Vagina (tissue), 2 donors: ENCODE measurements at regions not wholly inside any gene's neighbourhood (a gene's known extent, or its start where the extent isn't known, plus 50 kb on each side); places are given as distances from the start of the nearest gene placed in this dataset.

Experiments
- DNase-seq, 2 donors: peaks; one replicate each; pipeline ENCODE4 v3.0.0-alpha.2; 2017; ENCODE audit errors: extremely low spot score in 2 of 2
- H3K27ac ChIP-seq: fragments of 200-600 bp; sonication (generic); one replicate; pipeline ENCODE4 v1.5.1; 2019
- H3K27me3 ChIP-seq: fragments of 200-600 bp; sonication (generic); one replicate; pipeline ENCODE4 v1.5.1; 2019
- H3K36me3 ChIP-seq, 2 donors: fragments of 200-600 bp; sonication (generic); one replicate each; pipeline ENCODE4 v1.5.1; 2017 to 2019
- H3K4me1 ChIP-seq: fragments of 200-600 bp; sonication (generic); one replicate; pipeline ENCODE4 v1.5.1; 2019
- H3K4me3 ChIP-seq, 2 donors: fragments of 200-600 bp; sonication (generic); 1 replicate in 1 of 2; 2 replicates in 1 of 2; pipeline ENCODE4 v1.5.1; 2016 to 2019
- H3K9me3 ChIP-seq: fragments of 200-600 bp; sonication (generic); one replicate; pipeline ENCODE4 v1.5.1; 2019
- POLR2A ChIP-seq, 2 donors: fragments of 450-650 bp; IDR thresholded peaks; one replicate each; pipeline ENCODE4 v1.6.1; 2017; ENCODE audit warnings: antibody characterized with exemption in 2 of 2, mild to moderate bottlenecking in 2 of 2, moderate library complexity in 2 of 2
- POLR2AphosphoS5 ChIP-seq, 2 donors: sonication (generic); formaldehyde crosslinking; IDR thresholded peaks; one replicate each; pipeline ENCODE4 v1.9.0; 2017; ENCODE audit warnings: antibody characterized with exemption in 2 of 2, mild to moderate bottlenecking in 2 of 2, low read depth in 1 of 2; ENCODE audit not compliant: insufficient read depth in 1 of 2
- intact Hi-C: fragments of 100-400 bp; cut with DNase I; formaldehyde crosslinking; loops from one replicate; pipeline ENCODE4 v1.15.1; 2023
- TF ChIP-seq, protein P1 (sequence below), 3 experiments: fragments of 450-650 bp in 2 of 3; fragments of 200-600 bp in 1 of 3; sonication (generic) in 1 of 3; IDR thresholded peaks; one replicate each; pipeline ENCODE4 v1.5.1; 2017 to 2019; ENCODE audit warnings: antibody characterized with exemption in 3 of 3, mild to moderate bottlenecking in 2 of 3, moderate library complexity in 2 of 3

DNA sequence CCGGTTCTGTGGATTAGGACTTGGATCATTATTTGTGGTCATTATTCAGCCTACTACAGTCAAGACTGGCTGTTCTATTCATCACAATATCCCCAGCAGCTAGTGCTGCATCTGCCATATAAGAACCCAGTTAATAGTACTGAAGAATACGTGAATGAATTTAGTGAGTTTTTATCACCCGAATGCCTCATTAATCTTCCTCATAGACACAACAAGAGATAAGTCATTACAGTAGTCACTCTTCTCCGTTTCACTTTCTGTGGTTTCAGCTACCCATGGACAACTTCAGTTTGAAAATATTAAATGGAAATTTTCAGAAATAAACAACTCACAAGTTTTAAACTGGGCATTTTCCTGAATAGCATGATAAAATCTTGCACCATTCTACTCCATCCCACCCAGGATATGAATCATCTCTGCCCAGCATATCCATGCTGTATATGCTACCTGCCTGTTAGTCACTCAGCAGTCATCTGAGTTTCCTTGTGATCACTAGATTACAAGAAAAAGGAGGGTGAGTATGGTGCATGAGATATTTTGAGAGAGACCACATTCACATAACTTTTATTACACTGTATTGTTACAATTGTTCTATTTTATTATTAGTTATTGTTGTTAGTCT, 363.7 kb upstream of the CHAC2 start:
- H3K27ac ChIP-seq = no peak overlapping the region
- H3K27me3 ChIP-seq = no peaks in the 10 kb centered on the region
- no peaks in the 10 kb centered on the region for H3K4me1 ChIP-seq
- intact Hi-C loops = no loop called here
- peak in 1 of 2 donors; percentile 68 for TF ChIP-seq POLR2AphosphoS5 (IDR thresholded peaks at IDR 0.05; ENCODE audit: insufficient read depth in 1 of 2, low read depth in 1 of 2)
- TF ChIP-seq, protein P1, sequence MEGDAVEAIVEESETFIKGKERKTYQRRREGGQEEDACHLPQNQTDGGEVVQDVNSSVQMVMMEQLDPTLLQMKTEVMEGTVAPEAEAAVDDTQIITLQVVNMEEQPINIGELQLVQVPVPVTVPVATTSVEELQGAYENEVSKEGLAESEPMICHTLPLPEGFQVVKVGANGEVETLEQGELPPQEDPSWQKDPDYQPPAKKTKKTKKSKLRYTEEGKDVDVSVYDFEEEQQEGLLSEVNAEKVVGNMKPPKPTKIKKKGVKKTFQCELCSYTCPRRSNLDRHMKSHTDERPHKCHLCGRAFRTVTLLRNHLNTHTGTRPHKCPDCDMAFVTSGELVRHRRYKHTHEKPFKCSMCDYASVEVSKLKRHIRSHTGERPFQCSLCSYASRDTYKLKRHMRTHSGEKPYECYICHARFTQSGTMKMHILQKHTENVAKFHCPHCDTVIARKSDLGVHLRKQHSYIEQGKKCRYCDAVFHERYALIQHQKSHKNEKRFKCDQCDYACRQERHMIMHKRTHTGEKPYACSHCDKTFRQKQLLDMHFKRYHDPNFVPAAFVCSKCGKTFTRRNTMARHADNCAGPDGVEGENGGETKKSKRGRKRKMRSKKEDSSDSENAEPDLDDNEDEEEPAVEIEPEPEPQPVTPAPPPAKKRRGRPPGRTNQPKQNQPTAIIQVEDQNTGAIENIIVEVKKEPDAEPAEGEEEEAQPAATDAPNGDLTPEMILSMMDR (IDR thresholded peaks at IDR 0.05) = no peak
- TF ChIP-seq POLR2A (IDR thresholded peaks at IDR 0.05) = no peak
- DNase-seq = no peak
- no peaks in the 10 kb centered on the region for H3K36me3 ChIP-seq
- no peak overlapping the region for H3K4me3 ChIP-seq
- no peaks in the 10 kb centered on the region for H3K9me3 ChIP-seq

DNA sequence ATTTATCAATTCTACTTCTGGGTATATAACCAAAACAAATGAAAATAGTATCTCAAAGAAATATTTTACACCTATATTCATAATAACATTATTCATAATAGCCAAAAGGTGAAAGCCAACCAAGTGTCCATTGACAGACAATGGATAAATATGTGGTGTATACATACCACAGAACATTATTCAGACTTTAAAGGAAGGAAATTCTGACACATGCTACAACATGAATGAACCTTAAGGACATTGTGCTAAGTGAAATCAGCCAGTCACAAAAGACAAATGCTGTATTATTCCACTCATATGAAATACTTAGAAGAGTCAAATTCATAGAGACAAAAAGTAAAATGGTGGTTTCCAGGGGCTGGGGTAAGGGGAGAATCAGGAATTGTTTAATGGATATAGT, 370.5 kb upstream of the CHAC2 start:
- Histone ChIP-seq H3K27me3 (no peaks in the 10 kb centered on the region), H3K9me3 (no peaks in the 10 kb centered on the region), H3K4me1 (no peaks in the 10 kb centered on the region), H3K27ac (no peak overlapping the region), H3K4me3 (no peak overlapping the region), H3K36me3 (no peaks in the 10 kb centered on the region)
- no peak for TF ChIP-seq POLR2A (IDR thresholded peaks at IDR 0.05)
- TF ChIP-seq POLR2AphosphoS5 (IDR thresholded peaks at IDR 0.05; ENCODE audit: insufficient read depth in 1 of 2, low read depth in 1 of 2) = peak in 1 of 2 donors; percentile 19
- intact Hi-C loops = no loop called here
- DNase-seq = no peak

DNA sequence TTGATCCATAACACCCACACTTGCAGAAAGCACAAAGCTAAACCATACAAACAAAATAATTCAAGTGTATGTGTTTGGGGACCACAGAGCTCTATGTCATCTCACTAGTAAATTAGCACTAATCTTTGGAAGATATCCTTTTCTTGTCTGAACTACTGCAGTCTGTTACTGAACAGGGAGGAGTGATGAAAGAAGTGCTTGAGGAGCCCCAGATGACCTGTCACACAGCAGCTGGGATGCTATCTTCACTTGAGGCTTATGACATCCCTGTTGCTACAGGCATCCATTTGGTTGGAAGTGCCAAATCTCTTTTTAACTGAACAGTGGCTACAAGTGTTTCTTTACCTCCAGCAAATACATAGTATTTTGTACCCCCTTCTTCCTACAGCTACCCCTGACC, 386.3 kb upstream of the CHAC2 start:
- TF ChIP-seq POLR2AphosphoS5 (IDR thresholded peaks at IDR 0.05; ENCODE audit: insufficient read depth in 1 of 2, low read depth in 1 of 2) (no peak), POLR2A (IDR thresholded peaks at IDR 0.05) (no peak)
- TF ChIP-seq, protein P1 (IDR thresholded peaks at IDR 0.05) = no peak
- intact Hi-C loops = no loop called here
- Histone ChIP-seq H3K4me3 (no peak overlapping the region), H3K9me3 (no peaks in the 10 kb centered on the region), H3K27ac (no peak overlapping the region), H3K27me3 (no peaks in the 10 kb centered on the region), H3K36me3 (no peaks in the 10 kb centered on the region), H3K4me1 (no peaks in the 10 kb centered on the region)
- no peak for DNase-seq

DNA sequence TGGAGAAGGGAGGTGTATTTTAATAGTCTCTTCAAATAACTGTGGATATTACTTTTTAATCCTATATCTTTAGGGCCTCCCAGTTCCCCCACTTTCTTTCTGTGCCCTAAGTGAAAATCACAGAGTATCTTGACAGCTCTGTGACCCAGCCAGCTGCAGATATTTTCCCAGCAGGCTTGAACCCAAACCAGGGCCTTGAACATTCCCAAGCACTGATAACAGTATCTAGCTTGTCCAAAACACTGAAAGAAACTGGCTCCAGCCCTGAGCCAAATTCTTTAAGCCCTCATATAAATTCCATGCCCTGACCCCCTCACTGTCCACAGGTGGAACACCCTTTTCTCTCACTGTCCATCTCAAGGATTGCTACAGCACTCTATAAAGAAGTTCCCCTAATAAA, 388.1 kb upstream of the CHAC2 start:
- no peak for DNase-seq
- no peak for TF ChIP-seq POLR2AphosphoS5 (IDR thresholded peaks at IDR 0.05; ENCODE audit: insufficient read depth in 1 of 2, low read depth in 1 of 2)
- TF ChIP-seq, protein P1 (IDR thresholded peaks at IDR 0.05) = no peak
- intact Hi-C loops = no loop called here

DNA sequence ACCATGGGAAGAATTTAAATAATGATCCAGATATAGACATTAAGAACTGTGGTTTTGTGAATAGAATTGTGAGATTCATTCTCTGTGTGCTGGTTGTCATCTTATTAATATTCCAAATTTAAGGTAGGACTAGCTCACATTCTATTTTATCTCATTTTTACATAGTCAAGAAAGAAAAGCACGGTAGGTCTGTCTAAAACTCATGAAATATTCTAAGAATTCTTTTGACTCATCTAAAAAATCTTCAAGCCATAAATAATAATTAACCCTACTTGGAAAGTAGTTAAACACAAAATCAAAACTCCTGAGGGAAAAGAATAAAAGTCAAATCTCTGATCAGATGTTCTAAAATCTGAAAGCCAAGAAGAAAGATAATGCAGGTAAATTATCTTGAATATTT, 388.8 kb upstream of the CHAC2 start:
- Histone ChIP-seq H3K36me3 (no peaks in the 10 kb centered on the region), H3K9me3 (no peaks in the 10 kb centered on the region), H3K27ac (no peak overlapping the region), H3K4me3 (no peak overlapping the region), H3K4me1 (no peaks in the 10 kb centered on the region), H3K27me3 (no peaks in the 10 kb centered on the region)
- intact Hi-C loops = no loop called here
- TF ChIP-seq, protein P1 (IDR thresholded peaks at IDR 0.05) = no peak
- TF ChIP-seq POLR2AphosphoS5 (IDR thresholded peaks at IDR 0.05; ENCODE audit: insufficient read depth in 1 of 2, low read depth in 1 of 2) = no peak
- DNase-seq = no peak

More for the DNA sequence above, 388.1 kb upstream of the CHAC2 start:
- H3K27me3 ChIP-seq = no peaks in the 10 kb centered on the region
- no peaks in the 10 kb centered on the region for H3K36me3 ChIP-seq
- no peaks in the 10 kb centered on the region for H3K9me3 ChIP-seq
- H3K4me1 ChIP-seq = no peaks in the 10 kb centered on the region
- no peak overlapping the region for H3K27ac ChIP-seq
- no peak overlapping the region for H3K4me3 ChIP-seq
